ENCODE measurements at regions not wholly inside any gene's neighbourhood (a gene's known extent, or its start where the extent isn't known, plus 50 kb on each side); places are given as distances from the start of the nearest gene placed in this dataset.

- WGBS, 3 donors = 73 to 86% (median 76%) methylated on average over 2 of the region's 2 CpGs
- DNase-seq = no peak
- no peaks in the 10 kb centered on the region for H3K4me1 ChIP-seq (ENCODE audit: insufficient read depth)
- H3K27ac ChIP-seq = no peak overlapping the region
- intact Hi-C loops (cut with DNase I) = no loop called here
- no peaks in the 10 kb centered on the region for H3K27me3 ChIP-seq
- TF ChIP-seq EP300 (IDR thresholded peaks at IDR 0.05) (no peak), POLR2A (IDR thresholded peaks at IDR 0.05) (no peak), CTCF (IDR thresholded peaks at IDR 0.05) (no peak)
- H3K9me3 ChIP-seq = no peaks in the 10 kb centered on the region
- H3K36me3 ChIP-seq = no peaks in the 10 kb centered on the region
- no peak overlapping the region for H3K4me3 ChIP-seq
Observed at GRCh38 chr1:95554408-95554807, 320.4 kb downstream of the RWDD3 start.

GRCh38 chr1:95558791-95559190 lies 324.8 kb downstream of the RWDD3 start:
- H3K4me3 ChIP-seq = no peak overlapping the region
- WGBS, 3 donors = 28 to 55% (median 29%) methylated on average over 1 of the region's 1 CpG
- no peaks in the 10 kb centered on the region for H3K4me1 ChIP-seq (ENCODE audit: insufficient read depth)
- no peaks in the 10 kb centered on the region for H3K27me3 ChIP-seq
- H3K9me3 ChIP-seq = no peaks in the 10 kb centered on the region
- intact Hi-C loops (cut with DNase I) = no loop called here
- no peak overlapping the region for H3K27ac ChIP-seq
- no peak for TF ChIP-seq CTCF (IDR thresholded peaks at IDR 0.05)
- TF ChIP-seq POLR2A (IDR thresholded peaks at IDR 0.05) = no peak
- no peak for TF ChIP-seq EP300 (IDR thresholded peaks at IDR 0.05)
- no peak for DNase-seq
- H3K36me3 ChIP-seq = no peaks in the 10 kb centered on the region

GRCh38 chr1:95561346-95561745 lies 327.3 kb downstream of the RWDD3 start:
- no peaks in the 10 kb centered on the region for H3K4me1 ChIP-seq (ENCODE audit: insufficient read depth)
- TF ChIP-seq EP300 (IDR thresholded peaks at IDR 0.05) = no peak
- no peak for TF ChIP-seq POLR2A (IDR thresholded peaks at IDR 0.05)
- TF ChIP-seq CTCF (IDR thresholded peaks at IDR 0.05) = no peak
- H3K4me3 ChIP-seq = no peak overlapping the region
- H3K9me3 ChIP-seq = no peaks in the 10 kb centered on the region
- H3K27me3 ChIP-seq = no peaks in the 10 kb centered on the region
- intact Hi-C loops (cut with DNase I) = no loop called here
- no peaks in the 10 kb centered on the region for H3K36me3 ChIP-seq
- H3K27ac ChIP-seq = no peak overlapping the region
- no peak for DNase-seq

GRCh38 chr1:95562230-95562629 lies 328.2 kb downstream of the RWDD3 start:
- Histone ChIP-seq H3K4me3 (no peak overlapping the region), H3K9me3 (no peaks in the 10 kb centered on the region), H3K27me3 (no peaks in the 10 kb centered on the region), H3K4me1 (ENCODE audit: insufficient read depth) (no peaks in the 10 kb centered on the region), H3K36me3 (no peaks in the 10 kb centered on the region), H3K27ac (no peak overlapping the region)
- 79 to 88% (median 82%) methylated on average over 3 of the region's 3 CpGs for WGBS, 3 donors
- TF ChIP-seq POLR2A (IDR thresholded peaks at IDR 0.05) (no peak), CTCF (IDR thresholded peaks at IDR 0.05) (no peak), EP300 (IDR thresholded peaks at IDR 0.05) (no peak)
- intact Hi-C loops (cut with DNase I) = no loop called here
- DNase-seq = no peak

- DNase-seq = no peak
- Histone ChIP-seq H3K36me3 (no peaks in the 10 kb centered on the region), H3K9me3 (no peaks in the 10 kb centered on the region), H3K27ac (no peak overlapping the region), H3K4me3 (no peak overlapping the region), H3K4me1 (ENCODE audit: insufficient read depth) (no peaks in the 10 kb centered on the region), H3K27me3 (no peaks in the 10 kb centered on the region)
- intact Hi-C loops (cut with DNase I) = no loop called here
- TF ChIP-seq CTCF (IDR thresholded peaks at IDR 0.05) (no peak), EP300 (IDR thresholded peaks at IDR 0.05) (no peak), POLR2A (IDR thresholded peaks at IDR 0.05) (no peak)
- 68 to 89% (median 86%) methylated on average over 3 of the region's 3 CpGs for WGBS, 3 donors
Observed at GRCh38 chr1:95572002-95572401, 338.0 kb downstream of the RWDD3 start.
